ENCODE measurements at regions not wholly inside any gene's neighbourhood (a gene's known extent, or its start where the extent isn't known, plus 50 kb on each side); places are given as distances from the start of the nearest gene placed in this dataset.

- no peak for DNase-seq
- no peak overlapping the region for H3K27ac Mint-ChIP-seq
- no peaks in the 10 kb centered on the region; the same call in 1 of the 2 replicates for H3K36me3 Mint-ChIP-seq (ENCODE audit: low read depth)
- TF ChIP-seq CTCF (IDR thresholded peaks at IDR 0.05), result no peak
- no peaks in the 10 kb centered on the region for H3K4me1 Mint-ChIP-seq (ENCODE audit: low read depth)
- no peak overlapping the region for H3K4me3 Mint-ChIP-seq
- peaks cover 22% of the 10 kb centered on the region for H3K9me3 Mint-ChIP-seq
- peaks cover 1% of the 10 kb centered on the region for H3K27me3 Mint-ChIP-seq (ENCODE audit: insufficient read depth)
Measured at GRCh38 chr18:47547539-47548202, 296.2 kb upstream of the SKOR2 start.

GRCh38 chr18:47545613-47546012 lies 294.2 kb upstream of the SKOR2 start:
- Mint-ChIP-seq H3K4me1 (ENCODE audit: low read depth) (no peaks in the 10 kb centered on the region), H3K4me3 (no peak overlapping the region), H3K27me3 (ENCODE audit: insufficient read depth) (peaks cover 1% of the 10 kb centered on the region; the same call in 1 of the 2 replicates), H3K27ac (no peak overlapping the region), H3K9me3 (peaks cover 21% of the 10 kb centered on the region), H3K36me3 (ENCODE audit: low read depth) (0 out of 2 replicates have a peak, but pooled peaks cover 4% of the 10 kb centered on the region)
- no peak for DNase-seq
- no peak for TF ChIP-seq CTCF (IDR thresholded peaks at IDR 0.05)

GRCh38 chr18:47543080-47543479 lies 291.6 kb upstream of the SKOR2 start:
- H3K9me3 Mint-ChIP-seq, result peaks cover 34% of the 10 kb centered on the region
- DNase-seq, result no peak
- H3K27me3 Mint-ChIP-seq (ENCODE audit: insufficient read depth), result peaks cover 4% of the 10 kb centered on the region
- TF ChIP-seq CTCF (IDR thresholded peaks at IDR 0.05), result no peak
- no peak overlapping the region for H3K27ac Mint-ChIP-seq
- H3K36me3 Mint-ChIP-seq (ENCODE audit: low read depth), result 0 out of 2 replicates have a peak, but pooled peaks cover 4% of the 10 kb centered on the region
- H3K4me3 Mint-ChIP-seq, result no peak overlapping the region
- no peaks in the 10 kb centered on the region for H3K4me1 Mint-ChIP-seq (ENCODE audit: low read depth)

GRCh38 chr18:47542551-47542950 lies 291.1 kb upstream of the SKOR2 start:
- no peak for TF ChIP-seq CTCF (IDR thresholded peaks at IDR 0.05)
- Mint-ChIP-seq H3K4me1 (ENCODE audit: low read depth) (no peaks in the 10 kb centered on the region), H3K4me3 (no peak overlapping the region), H3K27ac (no peak overlapping the region), H3K27me3 (ENCODE audit: insufficient read depth) (peaks cover 4% of the 10 kb centered on the region), H3K36me3 (ENCODE audit: low read depth) (0 out of 2 replicates have a peak, but pooled peaks cover 4% of the 10 kb centered on the region), H3K9me3 (peaks cover 34% of the 10 kb centered on the region)
- DNase-seq, result no peak

GRCh38 chr18:47531717-47532116 lies 280.3 kb upstream of the SKOR2 start:
- TF ChIP-seq CTCF (IDR thresholded peaks at IDR 0.05), result no peak
- DNase-seq, result no peak
- Mint-ChIP-seq H3K4me3 (no peak overlapping the region), H3K9me3 (peaks cover 26% of the 10 kb centered on the region), H3K27ac (no peak overlapping the region), H3K27me3 (ENCODE audit: insufficient read depth) (peaks cover 3% of the 10 kb centered on the region; the same call in 1 of the 2 replicates), H3K36me3 (ENCODE audit: low read depth) (0 out of 2 replicates have a peak, but pooled peaks cover 5% of the 10 kb centered on the region), H3K4me1 (ENCODE audit: low read depth) (no peaks in the 10 kb centered on the region)

Data from HFFc6 (cell line).